Panc1 (cell line): ENCODE measurements at regions not wholly inside any gene's neighbourhood (a gene's known extent, or its start where the extent isn't known, plus 50 kb on each side); places are given as distances from the start of the nearest gene placed in this dataset.

Experiments
- POLR2AphosphoS5 ChIP-seq: IDR thresholded peaks from 2 replicates; pipeline ENCODE4 v1.6.1; 2012; ENCODE audit warnings: mild to moderate bottlenecking, low read depth, low read length, moderate library complexity
- TF ChIP-seq, protein P1 (sequence below): fragments of 450-650 bp; IDR thresholded peaks from 2 replicates; pipeline ENCODE4 v1.5.1; 2017; ENCODE audit warnings: mild to moderate bottlenecking

DNA sequence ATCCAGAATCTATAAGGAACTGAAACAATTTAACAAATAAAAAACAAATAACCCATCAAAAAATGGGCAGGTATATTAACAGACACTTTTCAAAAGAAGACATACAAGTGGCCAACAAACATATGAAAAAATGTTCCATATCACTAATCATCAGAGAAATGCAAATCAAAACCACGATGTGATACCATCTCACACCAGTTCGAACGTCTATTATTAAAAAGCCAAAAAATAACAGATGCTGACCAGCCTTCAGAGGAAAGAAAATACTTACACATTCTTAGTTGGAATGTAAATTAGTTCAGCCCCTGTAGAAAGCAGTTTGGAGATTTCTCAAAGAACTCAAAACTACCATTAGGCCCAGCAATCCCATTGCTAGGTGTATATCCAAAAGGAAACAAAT is 687.9 kb upstream of the AADAT start:
- TF ChIP-seq, protein P1, sequence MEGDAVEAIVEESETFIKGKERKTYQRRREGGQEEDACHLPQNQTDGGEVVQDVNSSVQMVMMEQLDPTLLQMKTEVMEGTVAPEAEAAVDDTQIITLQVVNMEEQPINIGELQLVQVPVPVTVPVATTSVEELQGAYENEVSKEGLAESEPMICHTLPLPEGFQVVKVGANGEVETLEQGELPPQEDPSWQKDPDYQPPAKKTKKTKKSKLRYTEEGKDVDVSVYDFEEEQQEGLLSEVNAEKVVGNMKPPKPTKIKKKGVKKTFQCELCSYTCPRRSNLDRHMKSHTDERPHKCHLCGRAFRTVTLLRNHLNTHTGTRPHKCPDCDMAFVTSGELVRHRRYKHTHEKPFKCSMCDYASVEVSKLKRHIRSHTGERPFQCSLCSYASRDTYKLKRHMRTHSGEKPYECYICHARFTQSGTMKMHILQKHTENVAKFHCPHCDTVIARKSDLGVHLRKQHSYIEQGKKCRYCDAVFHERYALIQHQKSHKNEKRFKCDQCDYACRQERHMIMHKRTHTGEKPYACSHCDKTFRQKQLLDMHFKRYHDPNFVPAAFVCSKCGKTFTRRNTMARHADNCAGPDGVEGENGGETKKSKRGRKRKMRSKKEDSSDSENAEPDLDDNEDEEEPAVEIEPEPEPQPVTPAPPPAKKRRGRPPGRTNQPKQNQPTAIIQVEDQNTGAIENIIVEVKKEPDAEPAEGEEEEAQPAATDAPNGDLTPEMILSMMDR, result no peak
- TF ChIP-seq POLR2AphosphoS5, result no peak
